ENCODE measurements at regions not wholly inside any gene's neighbourhood (a gene's known extent, or its start where the extent isn't known, plus 50 kb on each side); places are given as distances from the start of the nearest gene placed in this dataset.

GRCh38 chr11:111077530-111078322 is 167.8 kb upstream of the POU2AF2 start:
- no peak overlapping the region for H3K27ac ChIP-seq
- no peaks in the 10 kb centered on the region for H3K79me2 ChIP-seq (ENCODE audit: low read depth)
- H3K4me1 ChIP-seq = peaks cover 4% of the 10 kb centered on the region
- no peaks in the 10 kb centered on the region for H3K36me3 Mint-ChIP-seq
- no peaks in the 10 kb centered on the region for H3K36me3 ChIP-seq
- no peak for TF ChIP-seq CTCF (IDR thresholded peaks at IDR 0.05)
- no peak for TF ChIP-seq EZH2phosphoT487 (IDR thresholded peaks at IDR 0.05)
- H3K4me3 ChIP-seq = no peak overlapping the region
- H3K27ac Mint-ChIP-seq = no peak overlapping the region
- no peak for DNase-seq (ENCODE audit: low spot score)
- H3K9ac ChIP-seq = no peak overlapping the region
- no peaks in the 10 kb centered on the region for H3K27me3 ChIP-seq
- H3K9me3 ChIP-seq (ENCODE audit: low read depth) = no peaks in the 10 kb centered on the region
- H3F3A ChIP-seq (ENCODE audit: low read depth) = no peaks in the 10 kb centered on the region
- no peaks in the 10 kb centered on the region for H3K9me3 Mint-ChIP-seq
- peak overlapping the region; percentile 13 for H2AFZ ChIP-seq (replicated peaks)
- H3K27me3 Mint-ChIP-seq (ENCODE audit: insufficient read depth, low read depth) = peaks cover 5% of the 10 kb centered on the region
- no peak overlapping the region for H3K4me3 Mint-ChIP-seq
- H3K4me1 Mint-ChIP-seq = peaks cover 27% of the 10 kb centered on the region
- no peak overlapping the region for H3K4me2 ChIP-seq
- no peaks in the 10 kb centered on the region for H4K20me1 ChIP-seq (ENCODE audit: low read depth)

- Histone ChIP-seq H3K27ac (no peak overlapping the region), H3K4me3 (no peak overlapping the region), H3K9ac (no peak overlapping the region), H3K4me1 (peaks cover 4% of the 10 kb centered on the region), H3K27me3 (no peaks in the 10 kb centered on the region), H3K36me3 (no peaks in the 10 kb centered on the region), H3K4me2 (no peak overlapping the region), H2AFZ (replicated peaks) (peak overlapping the region; percentile 45), H3K9me3 (ENCODE audit: low read depth) (no peaks in the 10 kb centered on the region), H4K20me1 (ENCODE audit: low read depth) (no peaks in the 10 kb centered on the region), H3K79me2 (ENCODE audit: low read depth) (no peaks in the 10 kb centered on the region), H3F3A (ENCODE audit: low read depth) (no peaks in the 10 kb centered on the region)
- Mint-ChIP-seq H3K27me3 (ENCODE audit: insufficient read depth, low read depth) (peaks cover 7% of the 10 kb centered on the region), H3K27ac (no peak overlapping the region), H3K4me1 (no peaks in the 10 kb centered on the region), H3K9me3 (peaks cover 12% of the 10 kb centered on the region), H3K36me3 (no peaks in the 10 kb centered on the region), H3K4me3 (no peak overlapping the region)
- TF ChIP-seq CTCF (IDR thresholded peaks at IDR 0.05) = peak; percentile 49
- TF ChIP-seq EZH2phosphoT487 (IDR thresholded peaks at IDR 0.05) = no peak
- TF ChIP-seq EZH2 (IDR thresholded peaks at IDR 0.05) = no peak
- peak; percentile 15 for DNase-seq (ENCODE audit: low spot score)
These were observed 176.5 kb upstream of the POU2AF2 start for GRCh38 chr11:111069066-111069465.

GRCh38 chr11:111067994-111068393 is 177.5 kb upstream of the POU2AF2 start:
- Mint-ChIP-seq H3K4me3 (no peak overlapping the region), H3K27me3 (ENCODE audit: insufficient read depth, low read depth) (peaks cover 7% of the 10 kb centered on the region), H3K27ac (no peak overlapping the region), H3K9me3 (peaks cover 12% of the 10 kb centered on the region), H3K4me1 (no peaks in the 10 kb centered on the region), H3K36me3 (no peaks in the 10 kb centered on the region)
- Histone ChIP-seq H3K27ac (no peak overlapping the region), H2AFZ (replicated peaks) (no peak overlapping the region), H3K79me2 (ENCODE audit: low read depth) (no peaks in the 10 kb centered on the region), H3F3A (ENCODE audit: low read depth) (no peaks in the 10 kb centered on the region), H3K27me3 (no peaks in the 10 kb centered on the region), H3K4me3 (no peak overlapping the region), H3K4me2 (no peak overlapping the region), H4K20me1 (ENCODE audit: low read depth) (no peaks in the 10 kb centered on the region), H3K36me3 (no peaks in the 10 kb centered on the region), H3K9ac (no peak overlapping the region), H3K9me3 (ENCODE audit: low read depth) (no peaks in the 10 kb centered on the region), H3K4me1 (peaks cover 4% of the 10 kb centered on the region)
- TF ChIP-seq EZH2 (IDR thresholded peaks at IDR 0.05) (no peak), EZH2phosphoT487 (IDR thresholded peaks at IDR 0.05) (no peak), CTCF (IDR thresholded peaks at IDR 0.05) (no peak)
- DNase-seq (ENCODE audit: low spot score) = no peak
